ENCODE measurements at regions not wholly inside any gene's neighbourhood (a gene's known extent, or its start where the extent isn't known, plus 50 kb on each side); places are given as distances from the start of the nearest gene placed in this dataset.
"Not testable (repeated sequence)": the region's sequence is repeated elsewhere in the genome, so short reads cannot be mapped to it uniquely, and the experiment has no call there.

GRCh38 chr2:242060212-242060835 is 190.8 kb downstream of the RTP5 start:
- H3K4me1 Mint-ChIP-seq = peaks cover 31 to 34% of the 10 kb centered on the region in 2 experiments
- Histone ChIP-seq H3K27me3 (ENCODE audit: insufficient read depth, low read length) (no peaks in the 10 kb centered on the region), H2AFZ (ENCODE audit: low read length) (no peak overlapping the region), H3T11ph (ENCODE audit: low read length) (no peak overlapping the region), H3K27ac (ENCODE audit: insufficient read length, low read depth, low read length) (no peak overlapping the region), H3K56ac (ENCODE audit: insufficient read length, low read depth, low read length) (no peak overlapping the region), H3K4me1 (ENCODE audit: insufficient read depth, low read length) (peaks cover 7% of the 10 kb centered on the region; the same call in 1 of the 2 replicates), H2BK120ac (ENCODE audit: low read depth, low read length, poor library complexity, severe bottlenecking) (no peak overlapping the region), H4K91ac (ENCODE audit: insufficient read length, low read depth, low read length) (no peak overlapping the region), H4K5ac (ENCODE audit: insufficient read length, low read depth, low read length) (no peak overlapping the region), H3K79me1 (ENCODE audit: insufficient read depth, low read depth, low read length, poor library complexity, severe bottlenecking) (no peaks in the 10 kb centered on the region), H3K4ac (ENCODE audit: low read depth, low read length) (no peak overlapping the region), H2BK12ac (ENCODE audit: insufficient read length, low read depth, low read length) (no peak overlapping the region), H2BK5ac (ENCODE audit: insufficient read length, low read length) (no peak overlapping the region), H4K20me1 (ENCODE audit: control insufficient read depth, insufficient read depth, insufficient read length) (no peaks in the 10 kb centered on the region), H3K9ac (ENCODE audit: extremely low read depth, insufficient read length, low read length) (no peak overlapping the region), H3K18ac (ENCODE audit: insufficient read length, low read depth, low read length) (no peak overlapping the region), H2BK15ac (ENCODE audit: low read depth, low read length) (no peak overlapping the region), H3K23me2 (ENCODE audit: insufficient read length, low read depth, low read length, poor library complexity, severe bottlenecking) (no peaks in the 10 kb centered on the region), H3K79me2 (ENCODE audit: insufficient read depth, low read length) (no peaks in the 10 kb centered on the region), H3K23ac (ENCODE audit: insufficient read length, low read depth, low read length) (no peak overlapping the region), H3K14ac (ENCODE audit: insufficient read depth, low read length) (no peak overlapping the region), H3K9me3 (ENCODE audit: control insufficient read depth, low read depth, low read length) (no peaks in the 10 kb centered on the region), H3K4me2 (ENCODE audit: insufficient read depth, insufficient read length, low read length) (no peak overlapping the region), H2BK20ac (ENCODE audit: low read depth, low read length, poor library complexity, severe bottlenecking) (no peak overlapping the region), H4K8ac (replicated peaks; ENCODE audit: insufficient read length, low read depth, low read length) (no peak overlapping the region), H2AK5ac (ENCODE audit: insufficient read length, low read length) (no peak overlapping the region)
- TF ChIP-seq CTCF (conservative IDR thresholded peaks at IDR 0.05) = no peak
- H3K36me3 Mint-ChIP-seq (ENCODE audit: insufficient read depth in 1 of 3, low read depth in 3 of 3) = peaks cover 20 to 33% (median 21%) of the 10 kb centered on the region in 3 experiments
- no peak overlapping the region for H3K4me3 Mint-ChIP-seq
- H3K9me3 Mint-ChIP-seq = peaks cover 33 to 36% of the 10 kb centered on the region in 2 experiments
- DNase-seq = no peak
- H3K27me3 Mint-ChIP-seq (ENCODE audit: low read depth) = peaks cover 73% of the 10 kb centered on the region
- H3K27ac Mint-ChIP-seq = no peak overlapping the region
- no CpG with 5 or more reads among the region's 4 CpGs for WGBS (ENCODE audit: extremely low coverage, insufficient read length, low lambda C conversion rate)

GRCh38 chr2:242061930-242062329 is 192.4 kb downstream of the RTP5 start:
- H3K23me2 ChIP-seq (ENCODE audit: insufficient read length, low read depth, low read length, poor library complexity, severe bottlenecking); H3K79me1 ChIP-seq (ENCODE audit: insufficient read depth, low read depth, low read length, poor library complexity, severe bottlenecking); H2BK12ac ChIP-seq (ENCODE audit: insufficient read length, low read depth, low read length); H3K27ac ChIP-seq (ENCODE audit: insufficient read length, low read depth, low read length); H4K5ac ChIP-seq (ENCODE audit: insufficient read length, low read depth, low read length); H3K4ac ChIP-seq (ENCODE audit: low read depth, low read length); H2AK5ac ChIP-seq (ENCODE audit: insufficient read length, low read length); H3K9me3 ChIP-seq (ENCODE audit: control insufficient read depth, low read depth, low read length); H2BK20ac ChIP-seq (ENCODE audit: low read depth, low read length, poor library complexity, severe bottlenecking); H3K27me3 ChIP-seq (ENCODE audit: insufficient read depth, low read length); H2BK120ac ChIP-seq (ENCODE audit: low read depth, low read length, poor library complexity, severe bottlenecking); H3K9ac ChIP-seq (ENCODE audit: extremely low read depth, insufficient read length, low read length); H2BK15ac ChIP-seq (ENCODE audit: low read depth, low read length); H2AFZ ChIP-seq (ENCODE audit: low read length); H3K4me2 ChIP-seq (ENCODE audit: insufficient read depth, insufficient read length, low read length); H3K4me1 ChIP-seq (ENCODE audit: insufficient read depth, low read length); H3K18ac ChIP-seq (ENCODE audit: insufficient read length, low read depth, low read length); H3K4me3 Mint-ChIP-seq; H3K56ac ChIP-seq (ENCODE audit: insufficient read length, low read depth, low read length); H2BK5ac ChIP-seq (ENCODE audit: insufficient read length, low read length); H3K27ac Mint-ChIP-seq; H3K23ac ChIP-seq (ENCODE audit: insufficient read length, low read depth, low read length); H4K8ac ChIP-seq (replicated peaks; ENCODE audit: insufficient read length, low read depth, low read length); H4K20me1 ChIP-seq (ENCODE audit: control insufficient read depth, insufficient read depth, insufficient read length); H3K79me2 ChIP-seq (ENCODE audit: insufficient read depth, low read length); DNase-seq; H4K91ac ChIP-seq (ENCODE audit: insufficient read length, low read depth, low read length); H3K14ac ChIP-seq (ENCODE audit: insufficient read depth, low read length); H3T11ph ChIP-seq (ENCODE audit: low read length): not testable (repeated sequence)
- Mint-ChIP-seq H3K27me3 (ENCODE audit: low read depth) (peaks cover 72% of the 10 kb centered on the region), H3K36me3 (ENCODE audit: insufficient read depth in 1 of 3, low read depth in 3 of 3) (peaks cover 20 to 33% (median 21%) of the 10 kb centered on the region in 3 experiments), H3K9me3 (peaks cover 33 to 36% of the 10 kb centered on the region in 2 experiments), H3K4me1 (peaks cover 38 to 41% of the 10 kb centered on the region in 2 experiments)
- WGBS (ENCODE audit: extremely low coverage, insufficient read length, low lambda C conversion rate) = no CpG with 5 or more reads among the region's 17 CpGs
